ENCODE measurements at regions not wholly inside any gene's neighbourhood (a gene's known extent, or its start where the extent isn't known, plus 50 kb on each side); places are given as distances from the start of the nearest gene placed in this dataset.

- TF ChIP-seq CTCF (conservative IDR thresholded peaks at IDR 0.05; ENCODE audit: low read depth in 2 of 2) (no peak), POLR2AphosphoS5 (IDR thresholded peaks at IDR 0.05; ENCODE audit: low read depth) (no peak), EZH2phosphoT487 (IDR thresholded peaks at IDR 0.05; ENCODE audit: unreplicated experiment) (no peak), EZH2 (IDR thresholded peaks at IDR 0.05; ENCODE audit: low read depth, unreplicated experiment) (no peak), REST (IDR thresholded peaks at IDR 0.05; ENCODE audit: unreplicated experiment) (no peak), CREB1 (CRISPR knock-in tag; IDR thresholded peaks at IDR 0.05; ENCODE audit: low read depth) (no peak), JUNB (IDR thresholded peaks at IDR 0.05; ENCODE audit: unreplicated experiment) (no peak), ZNF114 (CRISPR knock-in tag; IDR thresholded peaks at IDR 0.05) (no peak), ZNF331 (CRISPR knock-in tag; IDR thresholded peaks at IDR 0.05; ENCODE audit: low read depth) (no peak)
Measured at GRCh38 chr5:4661836-4662235, 478.3 kb upstream of the ADAMTS16 start.

All from GM23338 (cell line).